ENCODE measurements at regions not wholly inside any gene's neighbourhood (a gene's known extent, or its start where the extent isn't known, plus 50 kb on each side); places are given as distances from the start of the nearest gene placed in this dataset.

GRCh38 chr16:86195863-86196630 is 297.1 kb downstream of the IRF8 start:
- DNase-seq (ENCODE audit: low read depth in 2 of 2): no peak

GRCh38 chr16:86196687-86197391 is 297.9 kb downstream of the IRF8 start:
- DNase-seq (ENCODE audit: low read depth in 2 of 2): no peak

- DNase-seq (ENCODE audit: low read depth in 2 of 2): no peak
Observed at GRCh38 chr16:86198206-86199118, 299.5 kb downstream of the IRF8 start.

- DNase-seq (ENCODE audit: low read depth in 2 of 2): no peak
Observed at GRCh38 chr16:86199182-86199581, 300.2 kb downstream of the IRF8 start.

GRCh38 chr16:86199871-86200695 is 301.1 kb downstream of the IRF8 start:
- no peak for DNase-seq (ENCODE audit: low read depth in 2 of 2)

GRCh38 chr16:86200722-86201121 is 301.8 kb downstream of the IRF8 start:
- no peak for DNase-seq (ENCODE audit: low read depth in 2 of 2)

- no peak for DNase-seq (ENCODE audit: low read depth in 2 of 2)
Observed at GRCh38 chr16:86201746-86202145, 302.8 kb downstream of the IRF8 start.

GRCh38 chr16:86202267-86202666 is 303.3 kb downstream of the IRF8 start:
- DNase-seq (ENCODE audit: low read depth in 2 of 2): no peak

- DNase-seq (ENCODE audit: low read depth in 2 of 2): no peak
Observed at GRCh38 chr16:86202760-86203426, 303.9 kb downstream of the IRF8 start.

- DNase-seq (ENCODE audit: low read depth in 2 of 2): no peak
Observed at GRCh38 chr16:86203557-86204275, 304.8 kb downstream of the IRF8 start.

GRCh38 chr16:86205521-86206245 is 304.6 kb upstream of the FOXF1 start:
- DNase-seq (ENCODE audit: low read depth in 2 of 2): no peak

GRCh38 chr16:86207350-86207749 is 303.0 kb upstream of the FOXF1 start:
- DNase-seq (ENCODE audit: low read depth in 2 of 2): no peak

- no peak for DNase-seq (ENCODE audit: low read depth in 2 of 2)
Observed at GRCh38 chr16:86209202-86209601, 301.1 kb upstream of the FOXF1 start.

- DNase-seq (ENCODE audit: low read depth in 2 of 2): no peak
Observed at GRCh38 chr16:86210403-86211193, 299.7 kb upstream of the FOXF1 start.

GRCh38 chr16:86211265-86211664 is 299.1 kb upstream of the FOXF1 start:
- no peak for DNase-seq (ENCODE audit: low read depth in 2 of 2)

GRCh38 chr16:86211800-86212199 is 298.5 kb upstream of the FOXF1 start:
- DNase-seq (ENCODE audit: low read depth in 2 of 2): no peak

GRCh38 chr16:86212706-86213436 is 297.5 kb upstream of the FOXF1 start:
- DNase-seq (ENCODE audit: low read depth in 2 of 2): no peak
